MM.1S (cell line): ENCODE measurements at regions not wholly inside any gene's neighbourhood (a gene's known extent, or its start where the extent isn't known, plus 50 kb on each side); places are given as distances from the start of the nearest gene placed in this dataset.
"Not testable (repeated sequence)": the region's sequence is repeated elsewhere in the genome, so short reads cannot be mapped to it uniquely, and the experiment has no call there.

ENCODE experiments used
- EZH2 ChIP-seq: fragments of 300-600 bp; sonication (generic); optimal IDR thresholded peaks from 2 replicates; pipeline ENCODE3; 2017; ENCODE audit warnings: low read depth, mild to moderate bottlenecking, antibody characterized with exemption, low read length, mixed read lengths
- EZH2phosphoT487 ChIP-seq: fragments of 300-600 bp; sonication (generic); IDR thresholded peaks from 2 replicates; pipeline ENCODE4 v1.6.1; 2018; ENCODE audit warnings: antibody characterized with exemption, low read length
- TF ChIP-seq, protein P1 (sequence below): fragments of 300-600 bp; sonication (generic); IDR thresholded peaks from 2 replicates; pipeline ENCODE4 v1.5.1; 2016; ENCODE audit warnings: antibody characterized with exemption, low read length, mixed read lengths

- TF ChIP-seq, protein P1, sequence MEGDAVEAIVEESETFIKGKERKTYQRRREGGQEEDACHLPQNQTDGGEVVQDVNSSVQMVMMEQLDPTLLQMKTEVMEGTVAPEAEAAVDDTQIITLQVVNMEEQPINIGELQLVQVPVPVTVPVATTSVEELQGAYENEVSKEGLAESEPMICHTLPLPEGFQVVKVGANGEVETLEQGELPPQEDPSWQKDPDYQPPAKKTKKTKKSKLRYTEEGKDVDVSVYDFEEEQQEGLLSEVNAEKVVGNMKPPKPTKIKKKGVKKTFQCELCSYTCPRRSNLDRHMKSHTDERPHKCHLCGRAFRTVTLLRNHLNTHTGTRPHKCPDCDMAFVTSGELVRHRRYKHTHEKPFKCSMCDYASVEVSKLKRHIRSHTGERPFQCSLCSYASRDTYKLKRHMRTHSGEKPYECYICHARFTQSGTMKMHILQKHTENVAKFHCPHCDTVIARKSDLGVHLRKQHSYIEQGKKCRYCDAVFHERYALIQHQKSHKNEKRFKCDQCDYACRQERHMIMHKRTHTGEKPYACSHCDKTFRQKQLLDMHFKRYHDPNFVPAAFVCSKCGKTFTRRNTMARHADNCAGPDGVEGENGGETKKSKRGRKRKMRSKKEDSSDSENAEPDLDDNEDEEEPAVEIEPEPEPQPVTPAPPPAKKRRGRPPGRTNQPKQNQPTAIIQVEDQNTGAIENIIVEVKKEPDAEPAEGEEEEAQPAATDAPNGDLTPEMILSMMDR = not testable (repeated sequence)
- TF ChIP-seq EZH2, EZH2phosphoT487: not testable (repeated sequence)
Observed at GRCh38 chr3:134096214-134096613, 66.5 kb upstream of the SLCO2A1 start.
